Gastrocnemius medialis (tissue), 4 donors: ENCODE measurements at regions not wholly inside any gene's neighbourhood (a gene's known extent, or its start where the extent isn't known, plus 50 kb on each side); places are given as distances from the start of the nearest gene placed in this dataset.

Source experiments
- POLR2A ChIP-seq, 2 donors: fragments of 450-650 bp; IDR thresholded peaks; one replicate each; pipeline ENCODE4 v1.6.1; 2017; ENCODE audit warnings: antibody characterized with exemption in 2 of 2, mild to moderate bottlenecking in 2 of 2, moderate library complexity in 2 of 2
- TF ChIP-seq, protein P1 (sequence below), 5 experiments: fragments of 450-650 bp in 3 of 5; fragments of 200-600 bp in 2 of 5; sonication (generic) in 2 of 5; IDR thresholded peaks in 4 of 5; conservative IDR thresholded peaks in 1 of 5; 1 replicate in 4 of 5; 2 replicates in 1 of 5; pipeline ENCODE4 v1.5.1; 2016 to 2019; ENCODE audit warnings: antibody characterized with exemption in 5 of 5, mild to moderate bottlenecking in 3 of 5, moderate library complexity in 3 of 5

GRCh38 chr15:69590201-69590710 lies 137.6 kb downstream of the RPLP1 start:
- no peak for TF ChIP-seq POLR2A (IDR thresholded peaks at IDR 0.05)
- TF ChIP-seq, protein P1, sequence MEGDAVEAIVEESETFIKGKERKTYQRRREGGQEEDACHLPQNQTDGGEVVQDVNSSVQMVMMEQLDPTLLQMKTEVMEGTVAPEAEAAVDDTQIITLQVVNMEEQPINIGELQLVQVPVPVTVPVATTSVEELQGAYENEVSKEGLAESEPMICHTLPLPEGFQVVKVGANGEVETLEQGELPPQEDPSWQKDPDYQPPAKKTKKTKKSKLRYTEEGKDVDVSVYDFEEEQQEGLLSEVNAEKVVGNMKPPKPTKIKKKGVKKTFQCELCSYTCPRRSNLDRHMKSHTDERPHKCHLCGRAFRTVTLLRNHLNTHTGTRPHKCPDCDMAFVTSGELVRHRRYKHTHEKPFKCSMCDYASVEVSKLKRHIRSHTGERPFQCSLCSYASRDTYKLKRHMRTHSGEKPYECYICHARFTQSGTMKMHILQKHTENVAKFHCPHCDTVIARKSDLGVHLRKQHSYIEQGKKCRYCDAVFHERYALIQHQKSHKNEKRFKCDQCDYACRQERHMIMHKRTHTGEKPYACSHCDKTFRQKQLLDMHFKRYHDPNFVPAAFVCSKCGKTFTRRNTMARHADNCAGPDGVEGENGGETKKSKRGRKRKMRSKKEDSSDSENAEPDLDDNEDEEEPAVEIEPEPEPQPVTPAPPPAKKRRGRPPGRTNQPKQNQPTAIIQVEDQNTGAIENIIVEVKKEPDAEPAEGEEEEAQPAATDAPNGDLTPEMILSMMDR (IDR thresholded peaks at IDR 0.05 in 4 of 5, conservative IDR thresholded peaks at IDR 0.05 in 1 of 5): no peak
